Neuronal stem cell (in vitro differentiated cells): ENCODE measurements at regions not wholly inside any gene's neighbourhood (a gene's known extent, or its start where the extent isn't known, plus 50 kb on each side); places are given as distances from the start of the nearest gene placed in this dataset.

ENCODE experiments used
- DNase-seq: peaks from one replicate; pipeline ENCODE4 v3.0.0-alpha.2; 2013; ENCODE audit warnings: low spot score
- H2AFZ ChIP-seq: one replicate; pipeline ENCODE4 v1.6.1; 2013; ENCODE audit warnings: mild to moderate bottlenecking, low read length, inconsistent platforms
- H2AK5ac ChIP-seq: 2 replicates; pipeline ENCODE4 v1.6.1; 2013; ENCODE audit warnings: low read depth, mild to moderate bottlenecking, inconsistent platforms, low read length, moderate library complexity, mixed read lengths
- H2BK120ac ChIP-seq: 2 replicates; pipeline ENCODE4 v1.6.1; 2013; ENCODE audit warnings: low read depth, mild to moderate bottlenecking, inconsistent platforms, low read length, moderate library complexity, mixed read lengths
- H2BK12ac ChIP-seq: one replicate; pipeline ENCODE4 v1.6.1; 2013; ENCODE audit warnings: low read length, inconsistent platforms
- H2BK15ac ChIP-seq: 2 replicates; pipeline ENCODE4 v1.6.1; 2013; ENCODE audit warnings: mild to moderate bottlenecking, low read length, inconsistent platforms, mixed read lengths
- H2BK5ac ChIP-seq: one replicate; pipeline ENCODE4 v1.6.1; 2013; ENCODE audit warnings: inconsistent platforms, mild to moderate bottlenecking, low read length, moderate library complexity
- H3K14ac ChIP-seq: one replicate; pipeline ENCODE4 v1.6.1; 2013; ENCODE audit warnings: low read length, inconsistent platforms
- H3K18ac ChIP-seq: 2 replicates; pipeline ENCODE4 v1.6.1; 2013; ENCODE audit warnings: low read length, inconsistent platforms
- H3K23ac ChIP-seq: 2 replicates; pipeline ENCODE4 v1.6.1; 2013; ENCODE audit warnings: low read depth, mild to moderate bottlenecking, mixed read lengths, low read length, inconsistent platforms; ENCODE audit not compliant: poor library complexity
- H3K27ac ChIP-seq: replicated peaks from 3 replicates; pipeline ENCODE4 v1.5.1; 2013; ENCODE audit warnings: low read length, inconsistent platforms
- H3K27me3 ChIP-seq, 3 experiments: 2 replicates each; pipeline ENCODE4 v1.6.1; 2013; ENCODE audit warnings: low read length in 3 of 3, mild to moderate bottlenecking in 2 of 3, inconsistent platforms in 1 of 3, low read depth in 1 of 3, mixed read lengths in 1 of 3, moderate library complexity in 1 of 3; ENCODE audit not compliant: control insufficient read depth in 3 of 3, insufficient read depth in 3 of 3
- H3K36me3 ChIP-seq, 2 donors: replicated peaks in 1 of 2; 2 replicates each; pipeline ENCODE4 v1.6.1; 2013; ENCODE audit warnings: low read length in 2 of 2; ENCODE audit not compliant: control insufficient read depth in 2 of 2, insufficient read depth in 2 of 2
- H3K4ac ChIP-seq: 2 replicates; pipeline ENCODE4 v1.6.1; 2013; ENCODE audit warnings: inconsistent platforms, mild to moderate bottlenecking, low read length, moderate library complexity
- H3K4me1 ChIP-seq, 2 donors: 1 replicate in 1 of 2; 2 replicates in 1 of 2; pipeline ENCODE4 v1.6.1; 2013; ENCODE audit warnings: low read length in 2 of 2, low read depth in 1 of 2; ENCODE audit not compliant: control insufficient read depth in 2 of 2, insufficient read depth in 1 of 2
- H3K4me2 ChIP-seq: one replicate; pipeline ENCODE4 v1.6.1; 2013; ENCODE audit warnings: mild to moderate bottlenecking, low read length, inconsistent platforms; ENCODE audit not compliant: insufficient read depth, poor library complexity, severe bottlenecking
- H3K4me3 ChIP-seq, 2 donors: 2 replicates each; pipeline ENCODE4 v1.5.1; 2013; ENCODE audit warnings: low read length in 2 of 2, mild to moderate bottlenecking in 2 of 2, inconsistent platforms in 1 of 2, moderate library complexity in 1 of 2
- H3K79me1 ChIP-seq: one replicate; pipeline ENCODE4 v1.6.1; 2013; ENCODE audit warnings: low read depth, mild to moderate bottlenecking, inconsistent platforms, low read length, moderate library complexity
- H3K9ac ChIP-seq: one replicate; pipeline ENCODE4 v1.6.1; 2013; ENCODE audit warnings: mild to moderate bottlenecking, low read depth, low read length, inconsistent platforms; ENCODE audit not compliant: poor library complexity
- H3K9me3 ChIP-seq, 2 donors: replicated peaks in 1 of 2; 2 replicates each; pipeline versions ENCODE3 to v1.6.1; 2013; ENCODE audit warnings: low read length in 2 of 2, mild to moderate bottlenecking in 2 of 2, inconsistent platforms in 1 of 2, low read depth in 1 of 2, mixed read lengths in 1 of 2, moderate library complexity in 1 of 2; ENCODE audit not compliant: control insufficient read depth in 2 of 2, insufficient read depth in 1 of 2
- H4K8ac ChIP-seq: one replicate; pipeline ENCODE4 v1.6.1; 2013; ENCODE audit warnings: low read depth, mild to moderate bottlenecking, inconsistent platforms, low read length, moderate library complexity
- H4K91ac ChIP-seq: one replicate; pipeline ENCODE4 v1.6.1; 2013; ENCODE audit warnings: low read length, low read depth, mild to moderate bottlenecking, inconsistent platforms; ENCODE audit not compliant: poor library complexity
- WGBS, 2 donors: extraction: QIAGEN DNeasy Blood & Tissue Kit; methylation state at CpG; one replicate each; pipeline ENCODE4 v1.1.7; 2013; ENCODE audit warnings: missing lambda C conversion rate in 2 of 2, mixed read lengths in 1 of 2; ENCODE audit not compliant: insufficient read length in 2 of 2, insufficient replicate concordance in 1 of 2; ENCODE audit errors: extremely low coverage in 2 of 2; 5-methylcytosine and 5-hydroxymethylcytosine counted together

DNA sequence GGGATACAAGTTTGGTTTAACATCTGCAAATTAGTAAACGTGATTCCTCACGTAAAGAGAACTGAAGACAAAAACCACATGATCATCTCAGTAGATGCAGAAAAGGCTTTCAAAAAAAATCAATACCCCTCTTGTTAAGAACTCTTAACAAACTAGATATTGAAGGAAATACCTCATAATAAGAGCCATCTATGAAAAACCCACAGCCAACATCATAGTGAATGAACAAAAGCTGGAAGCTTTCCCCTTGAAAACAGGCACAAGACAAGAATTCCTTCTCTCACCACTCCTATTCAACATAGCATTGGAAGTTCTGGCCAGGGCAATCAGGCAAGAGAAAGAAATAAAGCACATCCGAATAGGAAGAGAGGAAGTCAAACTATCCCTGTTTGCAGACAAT lies 160.5 kb downstream of the CSNK2A3 start:
- no peaks in the 10 kb centered on the region for H3K9me3 ChIP-seq
- H3K36me3 ChIP-seq, result no peaks in the 10 kb centered on the region
- no peaks in the 10 kb centered on the region for H3K4me1 ChIP-seq
- no peak overlapping the region for H3K4ac ChIP-seq
- H2BK15ac ChIP-seq, result no peak overlapping the region
- WGBS, 2 donors, result no CpG with 5 or more reads among the region's 3 CpGs
- no peak overlapping the region for H2AFZ ChIP-seq
- H2BK5ac ChIP-seq, result no peak overlapping the region
- no peak overlapping the region for H3K18ac ChIP-seq
- H3K79me1 ChIP-seq, result no peaks in the 10 kb centered on the region
- H3K27ac ChIP-seq, result no peak overlapping the region
- no peak overlapping the region for H3K23ac ChIP-seq
- no peak overlapping the region for H4K8ac ChIP-seq
- no peak overlapping the region for H3K9ac ChIP-seq
- H3K27me3 ChIP-seq, result no peaks in the 10 kb centered on the region
- H2AK5ac ChIP-seq, result no peak overlapping the region
- H2BK12ac ChIP-seq, result no peak overlapping the region
- no peak overlapping the region for H3K4me2 ChIP-seq
- no peak for DNase-seq
- no peak overlapping the region for H3K14ac ChIP-seq
- H4K91ac ChIP-seq, result no peak overlapping the region
- no peak overlapping the region for H3K4me3 ChIP-seq
- no peak overlapping the region for H2BK120ac ChIP-seq

DNA sequence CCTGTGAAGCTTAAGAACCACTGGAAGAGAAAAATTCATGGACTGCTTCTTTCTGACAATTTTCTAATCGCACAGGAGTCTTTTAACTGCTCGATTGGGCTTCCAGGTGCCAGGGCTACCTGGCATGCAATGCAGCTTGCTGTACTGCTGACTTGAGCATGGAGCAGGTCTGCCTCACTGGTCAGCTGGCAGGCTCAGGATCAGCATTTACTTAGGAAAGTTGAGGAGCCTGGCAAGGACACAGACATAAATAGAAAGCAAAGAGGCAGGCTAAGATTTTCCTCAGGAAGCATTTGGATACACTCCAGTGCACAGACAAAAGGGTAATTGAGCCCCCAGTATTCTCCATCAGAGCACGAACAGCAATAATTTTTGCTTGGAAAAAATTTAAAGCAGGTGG lies 163.5 kb downstream of the CSNK2A3 start:
- no CpG with 5 or more reads among the region's 3 CpGs for WGBS, 2 donors
- H4K8ac ChIP-seq, result no peak overlapping the region
- no peak overlapping the region for H3K4me3 ChIP-seq
- H2AFZ ChIP-seq, result no peak overlapping the region
- H4K91ac ChIP-seq, result no peak overlapping the region
- H3K9ac ChIP-seq, result no peak overlapping the region
- DNase-seq, result no peak
- no peaks in the 10 kb centered on the region for H3K36me3 ChIP-seq
- H2BK12ac ChIP-seq, result no peak overlapping the region
- no peak overlapping the region for H3K18ac ChIP-seq
- no peak overlapping the region for H3K4me2 ChIP-seq
- no peaks in the 10 kb centered on the region for H3K27me3 ChIP-seq
- H3K23ac ChIP-seq, result no peak overlapping the region
- no peak overlapping the region for H2AK5ac ChIP-seq
- H3K9me3 ChIP-seq, result no peaks in the 10 kb centered on the region
- no peak overlapping the region for H3K27ac ChIP-seq
- H3K14ac ChIP-seq, result no peak overlapping the region
- no peaks in the 10 kb centered on the region for H3K4me1 ChIP-seq
- H3K4ac ChIP-seq, result no peak overlapping the region
- H2BK120ac ChIP-seq, result no peak overlapping the region
- no peak overlapping the region for H2BK15ac ChIP-seq
- no peak overlapping the region for H2BK5ac ChIP-seq
- no peaks in the 10 kb centered on the region for H3K79me1 ChIP-seq

DNA sequence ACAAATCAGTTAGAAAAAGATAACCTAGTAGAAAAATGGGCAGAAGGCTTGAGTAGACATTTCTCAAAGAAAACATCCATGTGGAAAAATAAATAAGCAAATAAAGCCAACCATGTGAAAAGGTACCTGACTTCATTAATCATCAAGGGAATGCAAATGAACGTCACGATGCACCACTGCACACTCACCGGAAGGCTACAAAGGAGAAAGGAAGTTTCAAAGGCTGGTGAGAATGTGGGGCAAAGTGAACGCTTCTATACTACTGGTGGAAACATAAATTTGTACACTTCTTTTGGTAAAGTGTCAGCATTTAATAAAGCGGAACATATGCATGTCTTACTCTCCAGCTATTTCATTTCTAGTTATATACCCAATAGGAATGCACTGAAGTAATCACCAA lies 166.8 kb downstream of the CSNK2A3 start:
- no peak overlapping the region for H3K18ac ChIP-seq
- H2AFZ ChIP-seq, result no peak overlapping the region
- no peak overlapping the region for H3K14ac ChIP-seq
- no peak overlapping the region for H2BK120ac ChIP-seq
- no peak overlapping the region for H3K27ac ChIP-seq
- H2BK5ac ChIP-seq, result no peak overlapping the region
- no peak overlapping the region for H3K9ac ChIP-seq
- H2BK12ac ChIP-seq, result no peak overlapping the region
- H4K91ac ChIP-seq, result no peak overlapping the region
- H3K4ac ChIP-seq, result no peak overlapping the region
- H3K9me3 ChIP-seq, result no peaks in the 10 kb centered on the region
- no peak overlapping the region for H3K23ac ChIP-seq
- H3K4me1 ChIP-seq, result no peaks in the 10 kb centered on the region
- H2BK15ac ChIP-seq, result no peak overlapping the region
- no peak overlapping the region for H3K4me2 ChIP-seq
- H3K36me3 ChIP-seq, result no peaks in the 10 kb centered on the region
- no peak overlapping the region for H2AK5ac ChIP-seq
- H3K79me1 ChIP-seq, result no peaks in the 10 kb centered on the region
- no peak overlapping the region for H4K8ac ChIP-seq
- H3K4me3 ChIP-seq, result no peak overlapping the region
- no CpG with 5 or more reads among the region's 5 CpGs for WGBS, 2 donors
- DNase-seq, result no peak
- no peaks in the 10 kb centered on the region for H3K27me3 ChIP-seq

GRCh38 chr11:11182261-11182660 lies 170.8 kb downstream of the CSNK2A3 start:
- H2AK5ac ChIP-seq, result no peak overlapping the region
- H2BK5ac ChIP-seq, result no peak overlapping the region
- no peak overlapping the region for H3K23ac ChIP-seq
- DNase-seq, result no peak
- no peak overlapping the region for H3K27ac ChIP-seq
- no peak overlapping the region for H4K91ac ChIP-seq
- no peak overlapping the region for H2BK120ac ChIP-seq
- no peak overlapping the region for H2AFZ ChIP-seq
- H3K4ac ChIP-seq, result no peak overlapping the region
- no peak overlapping the region for H3K9ac ChIP-seq
- H3K4me1 ChIP-seq, result peaks cover 0 to 4% of the 10 kb centered on the region in 2 donors
- no peaks in the 10 kb centered on the region for H3K9me3 ChIP-seq
- no peak overlapping the region for H3K18ac ChIP-seq
- no peak overlapping the region for H4K8ac ChIP-seq
- no peak overlapping the region for H3K14ac ChIP-seq
- H3K27me3 ChIP-seq, result no peaks in the 10 kb centered on the region
- H3K4me3 ChIP-seq, result no peak overlapping the region
- no peak overlapping the region for H3K4me2 ChIP-seq
- H2BK12ac ChIP-seq, result no peak overlapping the region
- WGBS, 2 donors, result no CpG with 5 or more reads among the region's 14 CpGs
- H3K79me1 ChIP-seq, result no peaks in the 10 kb centered on the region
- no peak overlapping the region for H2BK15ac ChIP-seq
- H3K36me3 ChIP-seq, result no peaks in the 10 kb centered on the region
